ENCODE measurements at regions not wholly inside any gene's neighbourhood (a gene's known extent, or its start where the extent isn't known, plus 50 kb on each side); places are given as distances from the start of the nearest gene placed in this dataset.

DNA sequence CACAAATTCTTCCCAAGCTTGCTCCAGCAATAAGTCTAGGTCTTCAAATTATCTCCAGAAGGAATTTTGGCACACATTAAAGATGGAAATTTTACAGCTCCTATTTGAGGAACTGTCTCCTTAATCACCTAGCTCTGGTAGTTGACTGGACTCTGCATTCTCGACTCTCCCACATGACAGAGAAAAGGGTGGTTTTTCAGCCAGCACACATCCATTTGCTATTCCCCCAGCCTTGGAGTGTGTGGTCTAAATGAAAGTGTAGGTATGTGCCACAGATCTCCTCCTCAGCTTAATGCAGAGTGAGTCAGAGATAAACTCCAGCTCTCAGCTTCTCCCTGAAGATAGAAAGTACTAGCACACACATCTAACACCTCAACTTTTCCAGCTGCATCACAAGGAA lies 62.2 kb upstream of the ALCAM start:
- no peak for TF ChIP-seq CTCF (conservative IDR thresholded peaks at IDR 0.05; ENCODE audit: low read depth)
- H3K27ac ChIP-seq = no peak overlapping the region
- no peak for DNase-seq (ENCODE audit: low spot score)
- POLR2A ChIA-PET (ENCODE audit: low non-redundant PET) = no interaction called here
- CTCF ChIA-PET = interaction anchor here (0.6 kb wide), 1 partner anchor 784 kb away, joined by 7 read pairs; no protein-coding TSS in a partner anchor

DNA sequence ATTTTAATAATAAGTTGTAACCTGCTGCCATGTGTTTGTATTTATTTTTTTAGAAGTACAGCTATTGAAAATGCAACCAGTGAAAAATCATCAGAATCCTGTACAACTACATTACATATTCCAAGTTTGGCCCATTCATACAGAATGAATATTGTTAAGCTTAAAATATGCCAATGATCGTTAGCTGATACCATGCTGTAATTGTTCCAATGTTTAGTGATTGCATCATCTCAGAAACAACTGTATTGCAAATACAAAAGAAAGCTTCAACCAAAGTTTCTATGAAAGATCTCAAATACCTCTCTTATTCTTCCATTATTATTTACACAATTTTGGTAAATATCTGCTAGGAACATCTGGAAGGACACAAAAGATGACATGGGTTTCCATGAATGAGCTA lies 51.6 kb upstream of the ALCAM start:
- POLR2A ChIA-PET (ENCODE audit: low non-redundant PET) = no interaction called here
- no peak for DNase-seq (ENCODE audit: low spot score)
- CTCF ChIA-PET = no interaction called here
- H3K27ac ChIP-seq = no peak overlapping the region
- TF ChIP-seq CTCF (conservative IDR thresholded peaks at IDR 0.05; ENCODE audit: low read depth) = no peak

DNA sequence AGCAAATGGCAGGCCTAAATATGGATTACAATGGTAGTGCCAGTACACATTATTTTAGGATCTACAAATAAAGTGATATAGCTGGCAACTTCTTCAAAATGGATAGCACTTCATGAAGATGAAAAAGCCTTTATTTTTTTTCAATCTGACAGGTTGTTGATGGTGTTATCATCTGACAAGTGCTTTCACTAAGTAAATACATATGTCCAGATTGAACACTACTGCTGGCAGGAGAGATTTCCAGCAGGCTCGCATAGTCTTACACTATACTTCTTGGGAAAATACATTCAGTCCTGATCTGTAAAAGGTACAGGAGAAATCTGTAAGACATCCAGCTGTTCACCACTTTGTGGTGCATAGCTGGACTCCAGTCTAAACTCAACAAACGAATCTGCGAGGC lies 50.9 kb upstream of the ALCAM start:
- ChIA-PET POLR2A (ENCODE audit: low non-redundant PET) (no interaction called here), CTCF (no interaction called here)
- no peak overlapping the region for H3K27ac ChIP-seq
- no peak for TF ChIP-seq CTCF (conservative IDR thresholded peaks at IDR 0.05; ENCODE audit: low read depth)
- DNase-seq (ENCODE audit: low spot score) = no peak

GRCh38 chr3:105316331-105316730 lies 50.4 kb upstream of the ALCAM start:
- CTCF ChIA-PET = no interaction called here
- no peak for DNase-seq (ENCODE audit: low spot score)
- POLR2A ChIA-PET (ENCODE audit: low non-redundant PET) = no interaction called here
- H3K27ac ChIP-seq = no peak overlapping the region
- TF ChIP-seq CTCF (conservative IDR thresholded peaks at IDR 0.05; ENCODE audit: low read depth) = no peak
